Astrocyte of the spinal cord (primary cell): ENCODE measurements at regions not wholly inside any gene's neighbourhood (a gene's known extent, or its start where the extent isn't known, plus 50 kb on each side); places are given as distances from the start of the nearest gene placed in this dataset.

Source experiments
- DNase-seq: peaks from one replicate; pipeline ENCODE4 v3.0.0; 2011; ENCODE audit warnings: low read depth, low spot score
- H3K4me3 ChIP-seq: 2 replicates; pipeline ENCODE4 v1.5.1; 2011; ENCODE audit warnings: low read depth, mild to moderate bottlenecking, low read length, moderate library complexity
- in situ Hi-C: cut with HindIII; loops from 2 replicates; pipeline ENCODE4 v1.10.0; 2017; ENCODE audit warnings: low sequenced_read_pairs
- TF ChIP-seq, protein P1 (sequence below): IDR thresholded peaks from 2 replicates; pipeline ENCODE4 v1.5.1; 2012; ENCODE audit warnings: low read depth, mild to moderate bottlenecking, low read length, inconsistent platforms

DNA sequence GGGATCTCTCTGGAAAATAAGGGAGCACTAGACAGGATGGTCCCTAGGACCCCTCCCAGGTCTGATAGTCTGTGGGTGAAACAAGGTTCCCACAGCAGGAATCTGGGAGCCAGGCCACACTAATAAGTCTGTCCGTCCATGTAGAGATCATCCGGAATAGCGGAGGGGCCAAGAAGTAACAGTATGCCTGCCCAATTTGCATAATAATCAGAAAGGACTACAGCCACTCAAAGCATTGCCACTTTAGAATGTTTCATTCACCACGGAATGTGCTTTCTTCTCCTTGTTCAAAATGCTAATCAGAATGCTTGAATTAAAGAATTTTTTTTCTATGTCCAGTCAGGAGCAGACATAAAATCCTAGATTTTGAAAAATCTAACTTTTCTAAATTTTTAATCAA is 254.9 kb downstream of the ACTL7B start:
- TF ChIP-seq, protein P1, sequence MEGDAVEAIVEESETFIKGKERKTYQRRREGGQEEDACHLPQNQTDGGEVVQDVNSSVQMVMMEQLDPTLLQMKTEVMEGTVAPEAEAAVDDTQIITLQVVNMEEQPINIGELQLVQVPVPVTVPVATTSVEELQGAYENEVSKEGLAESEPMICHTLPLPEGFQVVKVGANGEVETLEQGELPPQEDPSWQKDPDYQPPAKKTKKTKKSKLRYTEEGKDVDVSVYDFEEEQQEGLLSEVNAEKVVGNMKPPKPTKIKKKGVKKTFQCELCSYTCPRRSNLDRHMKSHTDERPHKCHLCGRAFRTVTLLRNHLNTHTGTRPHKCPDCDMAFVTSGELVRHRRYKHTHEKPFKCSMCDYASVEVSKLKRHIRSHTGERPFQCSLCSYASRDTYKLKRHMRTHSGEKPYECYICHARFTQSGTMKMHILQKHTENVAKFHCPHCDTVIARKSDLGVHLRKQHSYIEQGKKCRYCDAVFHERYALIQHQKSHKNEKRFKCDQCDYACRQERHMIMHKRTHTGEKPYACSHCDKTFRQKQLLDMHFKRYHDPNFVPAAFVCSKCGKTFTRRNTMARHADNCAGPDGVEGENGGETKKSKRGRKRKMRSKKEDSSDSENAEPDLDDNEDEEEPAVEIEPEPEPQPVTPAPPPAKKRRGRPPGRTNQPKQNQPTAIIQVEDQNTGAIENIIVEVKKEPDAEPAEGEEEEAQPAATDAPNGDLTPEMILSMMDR, result no peak
- DNase-seq, result no peak
- no peak overlapping the region for H3K4me3 ChIP-seq
- in situ Hi-C loops, result no loop called here

DNA sequence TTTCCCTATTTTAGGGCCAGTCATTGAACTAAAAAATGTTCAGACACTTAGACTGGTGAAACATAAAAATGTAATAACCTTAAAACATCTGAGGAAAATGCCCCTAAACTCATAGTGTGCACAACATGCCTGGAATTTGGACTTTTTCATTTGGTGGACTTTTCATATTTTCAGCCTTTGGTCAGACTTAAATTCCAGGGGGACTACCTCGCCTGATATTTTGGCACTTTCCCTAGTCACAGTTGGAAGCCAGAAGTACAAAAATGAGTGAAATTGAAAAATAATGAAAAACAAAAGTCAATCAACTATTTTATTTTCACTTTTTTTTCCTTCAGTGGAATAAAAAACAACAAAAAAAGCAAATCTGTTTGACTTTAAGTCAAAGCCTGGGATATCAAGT is 256.2 kb downstream of the ACTL7B start:
- no peak overlapping the region for H3K4me3 ChIP-seq
- TF ChIP-seq, protein P1, result no peak
- in situ Hi-C loops, result no loop called here
- peak; percentile 4 for DNase-seq

GRCh38 chr9:108591121-108591520 is 264.7 kb downstream of the ACTL7B start:
- DNase-seq, result no peak
- in situ Hi-C loops, result no loop called here
- TF ChIP-seq, protein P1, result no peak
- H3K4me3 ChIP-seq, result no peak overlapping the region

DNA sequence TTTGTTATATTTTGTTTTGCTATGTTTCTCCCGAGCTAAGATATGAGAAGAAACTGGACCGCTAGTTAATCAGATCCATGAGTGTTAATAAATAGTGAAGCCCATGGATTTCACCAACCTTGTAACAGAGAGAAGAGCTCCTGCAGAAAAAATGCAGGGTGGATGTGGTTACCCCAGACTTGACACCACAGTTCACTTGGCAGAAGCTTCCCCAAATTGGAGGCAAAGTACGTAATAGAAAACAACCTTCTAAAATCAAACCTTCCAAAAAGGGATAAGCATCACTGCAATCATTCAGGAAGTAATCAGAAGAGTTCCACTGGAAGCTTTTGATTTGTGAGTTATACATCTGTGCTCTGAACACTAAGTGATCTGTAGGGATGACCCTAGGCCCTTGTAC is 267.5 kb downstream of the ACTL7B start:
- in situ Hi-C loops, result no loop called here
- H3K4me3 ChIP-seq, result no peak overlapping the region
- TF ChIP-seq, protein P1, result no peak
- no peak for DNase-seq

- DNase-seq, result no peak
- H3K4me3 ChIP-seq, result no peak overlapping the region
- in situ Hi-C loops, result no loop called here
- TF ChIP-seq, protein P1, result no peak
Measured at GRCh38 chr9:108586471-108587139, 269.2 kb downstream of the ACTL7B start.

DNA sequence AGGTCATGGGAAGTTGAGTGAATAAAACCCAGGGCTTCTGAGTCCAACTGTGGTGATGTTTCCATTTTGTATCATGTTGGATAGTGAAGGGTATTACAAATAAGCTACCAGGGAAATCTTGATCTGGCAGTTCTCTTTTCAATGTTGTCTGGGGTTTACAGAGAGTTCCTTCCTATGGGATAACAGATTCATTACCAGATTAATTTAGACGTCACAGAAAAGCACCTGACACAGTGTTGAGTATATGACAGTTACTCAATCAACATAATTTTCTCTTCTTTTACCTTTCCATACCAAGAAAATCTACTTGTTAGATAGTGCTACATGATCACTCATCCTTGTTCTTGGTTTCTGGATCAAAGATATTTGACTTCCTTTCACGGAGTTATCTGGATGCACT is 270.9 kb downstream of the ACTL7B start:
- TF ChIP-seq, protein P1, result no peak
- DNase-seq, result no peak
- in situ Hi-C loops, result no loop called here
- no peak overlapping the region for H3K4me3 ChIP-seq
